HG02885 (cell line): ENCODE measurements at regions not wholly inside any gene's neighbourhood (a gene's known extent, or its start where the extent isn't known, plus 50 kb on each side); places are given as distances from the start of the nearest gene placed in this dataset.
A peak's percentile ranks its signal among the peaks of the same experiment; 100 is the strongest.
"Not testable (repeated sequence)": the region's sequence is repeated elsewhere in the genome, so short reads cannot be mapped to it uniquely, and the experiment has no call there.

Source experiments
- ATAC-seq: cut with Tn5 transposase; IDR thresholded peaks from one replicate; pipeline ENCODE4 v1.9.1; 2021; ENCODE audit warnings: mild to moderate bottlenecking; ENCODE audit not compliant: unreplicated experiment, poor library complexity

DNA sequence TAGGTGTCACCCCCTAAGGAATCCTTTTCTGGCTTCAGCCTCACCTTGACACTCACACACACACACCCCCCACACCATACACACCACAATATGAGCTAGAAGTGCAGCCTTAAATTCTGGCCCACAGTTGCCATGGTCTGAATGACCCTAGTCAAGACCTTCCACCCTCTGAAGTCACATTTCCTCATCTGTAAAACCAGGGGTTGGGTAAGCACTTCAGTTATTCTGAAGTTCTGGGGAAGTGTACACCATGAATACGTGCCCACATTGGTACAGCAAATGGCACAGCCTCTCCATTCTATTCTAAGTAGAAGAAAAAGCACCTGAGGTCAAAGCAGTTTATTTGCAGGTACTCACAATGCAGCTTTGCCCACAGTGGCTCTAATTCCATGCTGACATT lies 372.8 kb upstream of the KLF4 start:
- no peak for ATAC-seq

DNA sequence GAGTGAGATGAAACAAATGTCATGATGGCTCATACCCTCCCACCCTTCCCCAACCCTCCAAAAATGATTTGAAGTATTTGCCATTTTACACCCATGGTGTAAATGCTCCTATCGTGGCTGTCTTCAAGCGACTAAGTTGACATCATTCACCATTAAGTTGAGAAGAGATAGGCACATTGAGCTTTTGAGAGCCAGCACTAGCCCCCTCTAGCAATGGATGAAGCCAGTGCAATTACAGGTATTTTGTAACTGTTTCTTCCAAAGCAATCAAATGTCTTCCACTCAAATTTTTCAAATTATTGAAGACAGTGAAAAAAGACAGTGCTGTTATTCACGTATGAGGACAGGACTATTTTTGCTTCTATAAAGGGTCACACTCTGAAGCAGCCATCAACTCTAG lies 371.5 kb upstream of the KLF4 start:
- no peak for ATAC-seq

GRCh38 chr9:107858260-107858659 lies 368.7 kb upstream of the KLF4 start:
- ATAC-seq, result no peak

- no peak for ATAC-seq
Observed at GRCh38 chr9:107856633-107857032, 367.1 kb upstream of the KLF4 start.

- no peak for ATAC-seq
Observed at GRCh38 chr9:107855164-107855563, 365.6 kb upstream of the KLF4 start.

- ATAC-seq, result no peak
Observed at GRCh38 chr9:107853461-107853860, 363.9 kb upstream of the KLF4 start.

DNA sequence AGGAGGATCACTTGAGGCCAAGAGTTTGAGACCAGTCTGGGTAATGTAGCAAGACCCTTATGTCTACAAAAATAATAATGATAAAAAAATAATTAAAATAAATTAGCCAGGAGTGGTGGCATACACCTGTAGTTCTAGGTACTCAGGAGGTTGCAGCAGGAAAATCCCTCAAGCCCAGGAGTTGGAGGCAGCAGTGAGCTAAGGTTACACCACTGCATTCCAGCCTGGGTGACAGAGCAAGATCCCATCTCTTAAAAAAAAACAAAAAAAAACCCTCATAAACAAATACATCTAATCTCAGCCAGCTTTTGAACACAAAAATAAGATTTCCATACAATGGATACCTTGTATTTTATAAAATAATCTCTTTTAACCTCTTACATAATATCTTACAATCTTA lies 363.3 kb upstream of the KLF4 start:
- ATAC-seq, result no peak

DNA sequence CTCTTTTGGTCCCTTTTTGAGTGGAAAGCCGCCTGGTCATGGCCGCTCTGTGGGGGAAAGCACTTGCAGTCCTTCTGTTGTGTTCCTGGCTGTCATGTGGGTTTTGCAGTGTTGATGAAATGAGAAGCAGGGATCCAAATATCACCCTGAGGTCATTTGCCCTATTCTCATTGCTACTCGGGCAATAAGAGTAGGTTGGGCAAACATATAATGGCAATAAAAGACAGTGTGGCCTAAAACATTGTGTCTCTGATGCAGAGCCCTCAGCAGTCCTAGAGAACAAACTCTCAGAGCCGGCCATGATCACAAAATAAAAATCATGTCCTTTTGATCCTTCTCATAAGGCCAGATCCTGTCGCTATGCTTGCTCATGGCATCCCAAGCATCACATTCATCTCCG lies 361.1 kb upstream of the KLF4 start:
- ATAC-seq, result no peak

- ATAC-seq, result no peak
Observed at GRCh38 chr9:107847978-107848964, 358.7 kb upstream of the KLF4 start.

GRCh38 chr9:107842530-107842929 lies 353.0 kb upstream of the KLF4 start:
- no peak for ATAC-seq

- ATAC-seq, result no peak
Observed at GRCh38 chr9:107841076-107841475, 351.5 kb upstream of the KLF4 start.

GRCh38 chr9:107839371-107839770 lies 349.8 kb upstream of the KLF4 start:
- no peak for ATAC-seq

DNA sequence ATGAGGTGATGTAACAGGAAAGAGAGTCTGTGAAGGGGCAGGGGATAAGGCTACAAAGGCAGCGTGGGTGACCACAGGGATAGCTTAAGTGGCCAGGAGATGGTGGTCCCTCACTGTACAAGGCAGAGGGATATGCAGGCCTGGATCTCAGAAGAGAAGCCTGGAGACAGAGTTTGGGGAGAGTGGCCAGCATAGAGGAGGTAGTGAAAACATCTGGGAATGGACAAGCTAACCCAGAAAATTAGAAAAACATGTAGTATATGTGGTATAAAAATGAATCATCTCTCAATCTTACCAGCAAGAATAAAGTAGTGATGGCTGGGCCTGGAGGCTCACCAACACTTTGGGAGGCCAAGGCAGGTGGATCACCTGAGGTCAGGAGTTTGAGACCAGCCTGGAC lies 349.2 kb upstream of the KLF4 start:
- no peak for ATAC-seq

DNA sequence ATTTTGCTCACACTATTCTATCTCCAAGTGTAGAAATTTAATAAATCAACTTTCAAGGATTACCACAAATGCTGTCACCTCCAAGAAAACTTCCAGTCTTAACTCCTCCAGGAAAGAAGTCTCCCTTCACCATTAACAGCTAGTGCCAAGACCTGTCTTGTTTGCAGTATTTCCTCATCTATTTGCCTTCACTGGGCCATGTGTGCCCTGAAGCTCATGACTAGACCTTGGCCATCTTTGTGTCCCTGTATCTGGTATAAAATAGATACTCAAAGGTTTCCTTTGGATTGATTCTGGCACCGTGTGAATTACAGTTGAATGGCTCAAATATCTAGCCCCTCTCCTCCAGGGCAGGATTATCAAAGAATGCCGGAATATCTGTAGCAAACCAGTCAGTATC lies 346.7 kb upstream of the KLF4 start:
- no peak for ATAC-seq

- no peak for ATAC-seq
Observed at GRCh38 chr9:107833295-107833694, 343.7 kb upstream of the KLF4 start.

DNA sequence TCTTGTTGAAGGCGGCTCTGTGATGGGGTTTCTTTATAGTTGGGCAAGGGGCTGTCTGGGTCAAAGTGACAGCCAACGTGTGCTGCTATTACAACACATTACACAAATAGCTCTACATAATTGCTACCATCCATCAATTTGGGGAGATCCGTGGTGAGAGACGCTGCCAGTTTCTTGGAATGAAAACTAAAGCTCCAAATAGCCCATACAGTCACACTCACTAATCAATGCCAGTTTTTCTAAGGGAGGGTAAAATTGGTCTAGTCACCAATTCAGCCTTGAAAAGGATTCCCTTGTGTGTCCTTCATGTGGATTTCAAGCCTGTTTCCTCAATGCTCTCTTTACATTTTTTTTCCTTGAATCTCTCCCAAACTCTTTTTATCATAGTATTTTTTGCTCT lies 343.3 kb upstream of the KLF4 start:
- ATAC-seq, result no peak

DNA sequence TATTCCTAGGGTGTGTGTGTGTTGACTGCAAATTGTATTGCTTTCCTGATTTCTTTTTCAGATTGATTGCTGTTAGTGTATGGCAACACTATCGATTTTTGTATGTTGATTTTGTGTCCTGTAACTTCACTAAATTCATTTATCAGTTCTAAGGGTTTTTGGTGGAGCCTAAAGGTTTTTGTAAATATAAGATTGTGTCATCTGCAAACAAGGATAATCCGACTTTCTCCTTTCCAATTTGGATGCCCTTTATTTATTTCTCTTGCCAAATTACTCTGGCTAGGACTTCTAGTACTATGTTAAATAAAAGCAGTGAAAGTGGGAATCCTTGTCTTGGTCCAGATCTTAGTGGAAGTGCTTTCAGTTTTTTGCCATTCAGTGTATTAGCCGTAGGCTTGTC lies 340.9 kb upstream of the KLF4 start:
- ATAC-seq, result no peak

DNA sequence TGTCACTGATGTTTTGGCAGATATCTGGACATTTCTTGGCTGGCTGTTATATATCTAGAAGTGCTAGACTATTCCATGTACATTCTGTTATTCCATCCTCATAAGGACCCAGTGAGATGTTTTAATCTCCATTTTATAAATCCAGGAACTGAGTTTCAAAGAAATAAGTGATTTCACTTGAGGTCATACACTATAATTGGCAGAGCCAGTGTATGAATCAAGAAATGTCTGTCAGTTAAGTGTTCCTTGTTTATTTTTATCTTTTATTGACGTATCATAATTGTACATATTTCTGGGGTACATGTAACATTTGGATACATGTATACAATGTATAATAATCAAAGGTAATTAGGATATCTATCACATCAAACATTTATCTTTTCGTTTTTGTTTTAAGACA lies 338.3 kb upstream of the KLF4 start:
- ATAC-seq, result no peak

- ATAC-seq, result peak; percentile 73
Observed at GRCh38 chr9:107827304-107827703, 337.7 kb upstream of the KLF4 start.

- ATAC-seq, result not testable (repeated sequence)
Observed at GRCh38 chr9:107826688-107826983, 337.1 kb upstream of the KLF4 start.

GRCh38 chr9:107824556-107824955 lies 335.0 kb upstream of the KLF4 start:
- no peak for ATAC-seq

- no peak for ATAC-seq
Observed at GRCh38 chr9:107819772-107820565, 330.4 kb upstream of the KLF4 start.
